ENCODE measurements at regions not wholly inside any gene's neighbourhood (a gene's known extent, or its start where the extent isn't known, plus 50 kb on each side); places are given as distances from the start of the nearest gene placed in this dataset.

GRCh38 chr15:45831787-45832186, 197.0 kb downstream of the SQOR start:
- no peak for TF ChIP-seq CTCF (IDR thresholded peaks at IDR 0.05; ENCODE audit: low read depth, low read length)
- no peak for DNase-seq
- no peaks in the 10 kb centered on the region for H3K9me3 ChIP-seq (ENCODE audit: severe bottlenecking)
- H3K36me3 ChIP-seq: no peaks in the 10 kb centered on the region
- no peaks in the 10 kb centered on the region for H3K27me3 ChIP-seq (ENCODE audit: insufficient read depth, low read depth, severe bottlenecking)
- no peak overlapping the region for H3K27ac ChIP-seq
- H3K4me3 ChIP-seq (ENCODE audit: low read depth, low read length): no peak overlapping the region

GRCh38 chr15:45834622-45835021, 199.8 kb downstream of the SQOR start:
- H3K9me3 ChIP-seq (ENCODE audit: severe bottlenecking): no peaks in the 10 kb centered on the region
- TF ChIP-seq CTCF (IDR thresholded peaks at IDR 0.05; ENCODE audit: low read depth, low read length): no peak
- DNase-seq: no peak
- no peak overlapping the region for H3K27ac ChIP-seq
- no peak overlapping the region for H3K4me3 ChIP-seq (ENCODE audit: low read depth, low read length)
- no peaks in the 10 kb centered on the region for H3K27me3 ChIP-seq (ENCODE audit: insufficient read depth, low read depth, severe bottlenecking)
- H3K36me3 ChIP-seq: no peaks in the 10 kb centered on the region

- H3K27ac ChIP-seq: no peak overlapping the region
- no peak for DNase-seq
- no peak overlapping the region for H3K4me3 ChIP-seq (ENCODE audit: low read depth, low read length)
- H3K36me3 ChIP-seq: no peaks in the 10 kb centered on the region
- TF ChIP-seq CTCF (IDR thresholded peaks at IDR 0.05; ENCODE audit: low read depth, low read length): no peak
- H3K27me3 ChIP-seq (ENCODE audit: insufficient read depth, low read depth, severe bottlenecking): no peaks in the 10 kb centered on the region
- H3K9me3 ChIP-seq (ENCODE audit: severe bottlenecking): no peaks in the 10 kb centered on the region
Measured at GRCh38 chr15:45842151-45842550, 207.3 kb downstream of the SQOR start.

GRCh38 chr15:45847645-45848044, 212.8 kb downstream of the SQOR start:
- DNase-seq: no peak
- no peaks in the 10 kb centered on the region for H3K9me3 ChIP-seq (ENCODE audit: severe bottlenecking)
- no peak overlapping the region for H3K27ac ChIP-seq
- no peak for TF ChIP-seq CTCF (IDR thresholded peaks at IDR 0.05; ENCODE audit: low read depth, low read length)
- H3K36me3 ChIP-seq: no peaks in the 10 kb centered on the region
- no peak overlapping the region for H3K4me3 ChIP-seq (ENCODE audit: low read depth, low read length)
- H3K27me3 ChIP-seq (ENCODE audit: insufficient read depth, low read depth, severe bottlenecking): no peaks in the 10 kb centered on the region

GRCh38 chr15:45849136-45849535, 214.3 kb downstream of the SQOR start:
- Histone ChIP-seq H3K36me3 (no peaks in the 10 kb centered on the region), H3K4me3 (ENCODE audit: low read depth, low read length) (no peak overlapping the region), H3K27ac (no peak overlapping the region), H3K27me3 (ENCODE audit: insufficient read depth, low read depth, severe bottlenecking) (no peaks in the 10 kb centered on the region), H3K9me3 (ENCODE audit: severe bottlenecking) (no peaks in the 10 kb centered on the region)
- no peak for DNase-seq
- TF ChIP-seq CTCF (IDR thresholded peaks at IDR 0.05; ENCODE audit: low read depth, low read length): no peak

- no peak for TF ChIP-seq CTCF (IDR thresholded peaks at IDR 0.05; ENCODE audit: low read depth, low read length)
- H3K27me3 ChIP-seq (ENCODE audit: insufficient read depth, low read depth, severe bottlenecking): no peaks in the 10 kb centered on the region
- H3K36me3 ChIP-seq: no peaks in the 10 kb centered on the region
- H3K27ac ChIP-seq: no peak overlapping the region
- DNase-seq: no peak
- H3K4me3 ChIP-seq (ENCODE audit: low read depth, low read length): no peak overlapping the region
- H3K9me3 ChIP-seq (ENCODE audit: severe bottlenecking): no peaks in the 10 kb centered on the region
Measured at GRCh38 chr15:45854455-45855202, 219.8 kb downstream of the SQOR start.

Measured in WERI-Rb-1 (cell line).